ENCODE measurements at regions not wholly inside any gene's neighbourhood (a gene's known extent, or its start where the extent isn't known, plus 50 kb on each side); places are given as distances from the start of the nearest gene placed in this dataset.

- H3K4me1 ChIP-seq (ENCODE audit: control insufficient read depth, insufficient read depth, low read length), result no peaks in the 10 kb centered on the region
- POLR2A ChIA-PET, result no interaction called here
- H3K36me3 ChIP-seq (ENCODE audit: control insufficient read depth in 2 of 2, insufficient read depth in 1 of 2, low read length in 2 of 2), result no peaks in the 10 kb centered on the region
- H3K27ac ChIP-seq (ENCODE audit: extremely low read depth, low read depth, low read length), result no peak overlapping the region
- no peak overlapping the region for H3K4me3 ChIP-seq (ENCODE audit: low read depth, low read length)
- CTCF ChIA-PET, result no interaction called here
- TF ChIP-seq ZNF302 (tag by site-specific recombination; IDR thresholded peaks at IDR 0.05; ENCODE audit: low read depth) (no peak), ZXDB (tag by site-specific recombination; IDR thresholded peaks at IDR 0.05) (no peak), ZBTB26 (tag by site-specific recombination; optimal IDR thresholded peaks at IDR 0.05) (no peak), ZNF280C (tag by site-specific recombination; IDR thresholded peaks at IDR 0.05) (no peak), GLIS1 (tag by site-specific recombination; IDR thresholded peaks at IDR 0.05) (no peak), ZNF48 (tag by site-specific recombination; IDR thresholded peaks at IDR 0.05) (no peak), ZNF248 (tag by site-specific recombination; IDR thresholded peaks at IDR 0.05) (no peak), ZNF513 (tag by site-specific recombination; IDR thresholded peaks at IDR 0.05) (no peak), ZNF621 (tag by site-specific recombination; IDR thresholded peaks at IDR 0.05) (no peak), ZNF792 (tag by site-specific recombination; IDR thresholded peaks at IDR 0.05) (no peak), ZNF148 (tag by site-specific recombination; IDR thresholded peaks at IDR 0.05; ENCODE audit: borderline replicate concordance) (no peak), ZNF560 (tag by site-specific recombination; IDR thresholded peaks at IDR 0.05; ENCODE audit: borderline replicate concordance) (no peak), ZNF521 (tag by site-specific recombination; IDR thresholded peaks at IDR 0.05) (no peak), ZNF701 (tag by site-specific recombination; IDR thresholded peaks at IDR 0.05) (no peak), ZBTB1 (tag by site-specific recombination; IDR thresholded peaks at IDR 0.05) (no peak), ZEB2 (tag by site-specific recombination; IDR thresholded peaks at IDR 0.05) (no peak), ZNF211 (tag by site-specific recombination; IDR thresholded peaks at IDR 0.05; ENCODE audit: low read depth) (no peak), ZFP69B (tag by site-specific recombination; IDR thresholded peaks at IDR 0.05) (no peak), ZNF654 (tag by site-specific recombination; IDR thresholded peaks at IDR 0.05; ENCODE audit: low read depth) (no peak), PATZ1 (tag by site-specific recombination; IDR thresholded peaks at IDR 0.05) (no peak)
- H3K9me3 ChIP-seq (ENCODE audit: control insufficient read depth, insufficient read depth, low read depth, low read length), result no peaks in the 10 kb centered on the region
Measured at GRCh38 chr5:130549884-130550561, 615.0 kb downstream of the HINT1 start.
